ENCODE measurements at regions not wholly inside any gene's neighbourhood (a gene's known extent, or its start where the extent isn't known, plus 50 kb on each side); places are given as distances from the start of the nearest gene placed in this dataset.
"Not testable (repeated sequence)": the region's sequence is repeated elsewhere in the genome, so short reads cannot be mapped to it uniquely, and the experiment has no call there.

- no peak for DNase-seq
Measured at GRCh38 chr10:8173866-8174243, 119.4 kb downstream of the GATA3 start.

GRCh38 chr10:8174762-8175161, 120.3 kb downstream of the GATA3 start:
- DNase-seq = no peak

GRCh38 chr10:8177526-8177925, 123.0 kb downstream of the GATA3 start:
- not testable (repeated sequence) for DNase-seq

- not testable (repeated sequence) for DNase-seq
Measured at GRCh38 chr10:8179773-8180172, 125.3 kb downstream of the GATA3 start.

- DNase-seq = no peak
Measured at GRCh38 chr10:8180360-8181109, 126.0 kb downstream of the GATA3 start.

GRCh38 chr10:8181496-8182157, 127.1 kb downstream of the GATA3 start:
- DNase-seq = no peak

- DNase-seq = no peak
Measured at GRCh38 chr10:8182806-8183205, 128.3 kb downstream of the GATA3 start.

GRCh38 chr10:8183241-8183704, 128.8 kb downstream of the GATA3 start:
- no peak for DNase-seq

- no peak for DNase-seq
Measured at GRCh38 chr10:8187171-8187666, 132.7 kb downstream of the GATA3 start.

GRCh38 chr10:8189458-8189857, 135.0 kb downstream of the GATA3 start:
- DNase-seq = no peak

- no peak for DNase-seq
Measured at GRCh38 chr10:8192301-8192700, 137.8 kb downstream of the GATA3 start.

- DNase-seq = no peak
Measured at GRCh38 chr10:8193546-8193945, 139.1 kb downstream of the GATA3 start.

- no peak for DNase-seq
Measured at GRCh38 chr10:8194050-8194449, 139.6 kb downstream of the GATA3 start.

- no peak for DNase-seq
Measured at GRCh38 chr10:8206882-8207281, 152.4 kb downstream of the GATA3 start.

GRCh38 chr10:8211631-8212030, 157.1 kb downstream of the GATA3 start:
- no peak for DNase-seq

GRCh38 chr10:8213735-8214134, 159.2 kb downstream of the GATA3 start:
- no peak for DNase-seq

GRCh38 chr10:8214587-8214986, 160.1 kb downstream of the GATA3 start:
- DNase-seq = no peak

- no peak for DNase-seq
Measured at GRCh38 chr10:8216893-8217292, 162.4 kb downstream of the GATA3 start.

- DNase-seq = no peak
Measured at GRCh38 chr10:8221451-8221850, 167.0 kb downstream of the GATA3 start.

GRCh38 chr10:8224591-8224990, 170.1 kb downstream of the GATA3 start:
- no peak for DNase-seq

GRCh38 chr10:8225187-8225586, 170.7 kb downstream of the GATA3 start:
- no peak for DNase-seq

- DNase-seq = no peak
Measured at GRCh38 chr10:8227246-8227645, 172.8 kb downstream of the GATA3 start.

- no peak for DNase-seq
Measured at GRCh38 chr10:8229153-8229552, 174.7 kb downstream of the GATA3 start.

GRCh38 chr10:8230902-8231301, 176.4 kb downstream of the GATA3 start:
- no peak for DNase-seq

All from NCI-H774 (cell line).